Colon (tissue), 2 donors: ENCODE measurements at regions not wholly inside any gene's neighbourhood (a gene's known extent, or its start where the extent isn't known, plus 50 kb on each side); places are given as distances from the start of the nearest gene placed in this dataset.

Source experiments
- FAIRE-seq: peaks from 2 replicates; lab custom pipeline; 2012; peaks lifted over from hg19 to GRCh38; lab: Jason Lieb, UNC
- donor health status: control.
- donor health status: control.

DNA sequence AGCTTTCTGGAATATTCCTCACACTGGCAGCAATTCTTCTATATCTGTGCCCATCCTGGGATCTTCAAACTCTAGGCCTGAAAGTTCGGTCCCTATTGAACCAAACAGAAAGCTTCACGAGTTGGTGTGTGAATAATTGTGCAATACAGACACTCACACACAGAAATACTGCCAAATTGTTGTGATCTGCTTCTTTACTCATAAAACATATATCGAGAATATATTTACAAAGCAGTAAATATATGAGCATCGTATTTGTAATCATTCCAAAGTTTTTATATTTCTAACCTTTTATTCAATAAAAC is 56.6 kb upstream of the BEX4 start:
- FAIRE-seq = no peak

DNA sequence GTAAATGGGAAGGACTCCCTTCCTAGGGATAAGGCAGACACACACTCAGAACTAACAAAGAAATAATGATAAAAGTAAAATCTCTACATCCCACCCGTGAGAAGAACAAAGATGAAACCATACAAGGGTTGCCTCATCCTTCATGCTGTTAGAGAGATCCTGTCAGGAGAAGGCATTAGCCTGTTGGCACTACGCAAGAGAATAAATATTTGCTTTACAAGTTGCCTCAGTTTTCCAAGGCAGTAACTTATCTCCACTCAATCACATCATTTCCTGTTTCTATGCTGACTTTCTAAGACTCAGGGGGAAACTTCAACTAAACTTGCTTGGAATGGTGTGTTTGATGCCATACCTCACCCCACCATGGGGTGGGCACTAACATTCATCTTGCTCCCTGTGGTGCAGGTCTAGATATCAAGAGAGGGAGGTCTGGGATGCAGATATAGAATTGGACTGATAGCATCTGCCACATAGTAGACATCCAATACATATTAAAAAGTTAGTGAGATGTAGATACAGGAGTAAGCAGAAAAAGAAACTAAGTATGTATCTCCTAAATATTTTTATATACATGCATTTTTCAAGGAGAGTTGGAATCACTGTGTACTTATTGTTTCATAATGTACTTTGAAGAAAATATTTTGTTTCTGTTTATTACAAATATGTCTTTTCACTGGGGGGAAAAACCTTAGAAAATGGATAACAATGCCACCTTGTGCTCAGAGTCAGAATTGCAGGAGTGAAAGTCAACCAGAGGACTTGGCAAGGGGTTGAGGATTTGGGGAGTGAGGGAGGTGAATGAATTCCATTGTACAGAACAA is 57.2 kb upstream of the BEX4 start:
- no peak for FAIRE-seq

DNA sequence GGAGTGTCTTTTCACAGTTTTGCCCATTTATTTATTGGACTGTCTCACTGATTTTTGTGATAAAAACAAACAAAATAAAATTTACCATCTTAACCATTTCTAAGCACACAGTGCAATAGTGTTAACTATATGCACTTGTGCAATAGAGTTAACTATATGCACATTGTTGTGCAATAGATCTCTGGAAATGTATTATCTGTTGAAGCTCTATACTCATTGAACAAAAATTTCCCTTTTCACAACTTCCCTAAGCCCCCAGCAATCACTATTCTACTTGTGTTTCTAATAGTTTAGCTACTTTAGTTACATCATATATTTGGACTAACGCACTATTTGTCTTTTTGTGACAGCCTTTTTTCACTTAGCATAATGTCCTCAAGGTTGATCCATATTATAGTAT is 59.7 kb upstream of the BEX4 start:
- FAIRE-seq = peak; percentile 80

DNA sequence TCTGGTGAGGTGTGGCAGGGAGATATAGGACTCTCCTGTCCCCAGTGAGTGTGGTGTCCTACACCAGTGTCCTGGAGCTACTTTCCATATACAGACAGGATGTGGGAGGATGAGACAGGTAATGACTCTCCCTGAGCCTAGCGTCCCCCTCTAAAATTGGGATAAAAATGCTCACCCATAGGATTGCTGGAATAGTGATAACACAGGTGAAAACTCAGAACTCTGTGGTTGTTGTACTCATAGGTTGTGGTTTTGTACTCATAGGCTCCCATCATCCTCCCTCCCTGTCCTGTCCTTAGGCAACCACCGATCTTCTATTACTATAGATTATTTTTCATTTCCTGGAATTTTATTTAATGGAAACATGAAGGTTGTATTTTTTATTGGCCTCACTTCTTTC is 60.7 kb upstream of the NXF3 start:
- FAIRE-seq = no peak

DNA sequence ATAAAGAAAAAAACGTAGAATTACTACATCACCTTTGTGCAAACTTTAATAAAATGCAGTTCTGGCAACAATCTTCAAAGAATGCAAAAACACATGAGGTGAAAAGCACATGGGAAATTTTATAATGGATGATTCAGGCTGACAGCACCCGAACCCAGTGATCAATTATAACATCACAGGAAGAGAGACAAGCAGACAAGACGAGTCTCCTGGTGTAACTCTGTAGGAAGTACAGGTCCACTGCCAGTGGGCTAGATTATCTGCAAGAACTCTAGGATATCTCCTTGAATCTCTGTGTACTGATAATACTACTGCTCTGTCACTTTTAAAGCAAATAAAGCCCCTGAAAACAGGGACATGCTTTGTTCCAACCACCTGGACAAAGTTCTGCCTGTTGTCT is 58.9 kb upstream of the NXF3 start:
- FAIRE-seq = no peak

DNA sequence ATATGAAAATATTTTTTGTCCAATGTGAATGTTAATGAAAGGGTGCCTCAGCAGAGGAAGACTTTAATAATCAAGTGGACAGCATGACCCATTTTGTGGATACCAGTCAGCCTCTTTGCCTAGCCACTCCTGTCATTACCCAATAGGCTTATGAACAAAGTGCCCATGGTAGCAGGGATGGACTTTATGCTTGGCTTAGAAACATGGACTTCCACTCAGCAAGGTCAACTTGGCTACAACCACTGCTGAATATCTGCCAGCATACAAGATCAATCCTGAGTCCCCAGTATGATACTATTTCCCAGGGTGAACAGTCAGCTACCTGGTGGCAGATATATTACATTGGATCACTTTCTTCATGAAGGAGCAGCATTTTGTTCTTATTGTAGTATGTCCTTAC is 56.7 kb upstream of the NXF3 start:
- no peak for FAIRE-seq

DNA sequence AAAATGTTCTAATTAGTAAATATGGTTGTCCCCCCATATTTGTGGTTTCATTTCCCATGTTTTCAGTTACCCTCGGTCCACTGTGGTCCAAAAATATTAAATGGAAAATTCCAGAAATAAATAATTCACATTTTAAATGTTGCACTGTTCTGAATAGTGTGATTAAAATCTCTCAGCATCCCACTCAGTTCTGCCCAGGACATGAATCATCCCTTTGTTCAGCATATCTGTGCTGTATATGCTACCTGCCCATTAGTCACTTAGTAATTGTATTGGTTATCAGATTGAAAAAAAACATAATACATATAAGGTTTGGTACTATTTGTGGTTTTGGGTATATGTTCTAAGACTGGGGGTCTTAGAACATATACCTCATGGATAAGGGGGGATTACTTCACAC is 55.1 kb upstream of the NXF3 start:
- no peak for FAIRE-seq
